Choroid plexus epithelial cell (primary cell): ENCODE measurements at regions not wholly inside any gene's neighbourhood (a gene's known extent, or its start where the extent isn't known, plus 50 kb on each side); places are given as distances from the start of the nearest gene placed in this dataset.

ENCODE experiments used
- DNase-seq: peaks from one replicate; pipeline ENCODE4 v3.0.0-alpha.2; 2010; ENCODE audit warnings: low read depth
- H3K4me3 ChIP-seq: 2 replicates; pipeline ENCODE4 v1.5.1; 2011; ENCODE audit warnings: low read depth, mild to moderate bottlenecking, control low read depth, low read length, moderate library complexity
- TF ChIP-seq, protein P1 (sequence below): conservative IDR thresholded peaks from 2 replicates; pipeline ENCODE4 v1.5.1; 2011; ENCODE audit warnings: low read depth, mild to moderate bottlenecking, control low read depth, inconsistent platforms, low read length, moderate library complexity

DNA sequence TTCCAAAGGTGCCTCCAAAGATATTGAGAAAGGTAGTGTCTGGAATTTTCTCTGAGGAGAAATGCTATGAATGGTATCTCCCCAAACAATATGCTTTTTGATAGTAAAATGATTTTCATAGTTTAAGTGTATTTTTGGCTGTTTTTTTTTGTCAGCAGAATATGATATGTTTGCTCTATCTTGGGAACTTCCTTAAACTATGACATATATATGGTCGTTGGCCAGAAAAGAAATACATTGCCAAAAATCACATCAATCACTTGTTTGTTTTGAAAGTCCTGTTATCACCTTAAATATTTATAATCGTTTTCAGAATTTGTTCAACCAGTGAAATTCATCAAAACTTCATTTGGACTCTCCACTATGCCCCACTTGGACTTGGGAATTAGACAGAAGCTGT lies 816.9 kb downstream of the CDH11 start:
- DNase-seq: no peak
- TF ChIP-seq, protein P1, sequence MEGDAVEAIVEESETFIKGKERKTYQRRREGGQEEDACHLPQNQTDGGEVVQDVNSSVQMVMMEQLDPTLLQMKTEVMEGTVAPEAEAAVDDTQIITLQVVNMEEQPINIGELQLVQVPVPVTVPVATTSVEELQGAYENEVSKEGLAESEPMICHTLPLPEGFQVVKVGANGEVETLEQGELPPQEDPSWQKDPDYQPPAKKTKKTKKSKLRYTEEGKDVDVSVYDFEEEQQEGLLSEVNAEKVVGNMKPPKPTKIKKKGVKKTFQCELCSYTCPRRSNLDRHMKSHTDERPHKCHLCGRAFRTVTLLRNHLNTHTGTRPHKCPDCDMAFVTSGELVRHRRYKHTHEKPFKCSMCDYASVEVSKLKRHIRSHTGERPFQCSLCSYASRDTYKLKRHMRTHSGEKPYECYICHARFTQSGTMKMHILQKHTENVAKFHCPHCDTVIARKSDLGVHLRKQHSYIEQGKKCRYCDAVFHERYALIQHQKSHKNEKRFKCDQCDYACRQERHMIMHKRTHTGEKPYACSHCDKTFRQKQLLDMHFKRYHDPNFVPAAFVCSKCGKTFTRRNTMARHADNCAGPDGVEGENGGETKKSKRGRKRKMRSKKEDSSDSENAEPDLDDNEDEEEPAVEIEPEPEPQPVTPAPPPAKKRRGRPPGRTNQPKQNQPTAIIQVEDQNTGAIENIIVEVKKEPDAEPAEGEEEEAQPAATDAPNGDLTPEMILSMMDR: no peak
- H3K4me3 ChIP-seq: no peak overlapping the region

- DNase-seq: no peak
- TF ChIP-seq, protein P1: no peak
- H3K4me3 ChIP-seq: no peak overlapping the region
Observed at GRCh38 chr16:64304396-64304795, 817.5 kb downstream of the CDH11 start.

GRCh38 chr16:64297863-64298600 lies 823.8 kb downstream of the CDH11 start:
- TF ChIP-seq, protein P1: no peak
- H3K4me3 ChIP-seq: no peak overlapping the region
- no peak for DNase-seq

- no peak overlapping the region for H3K4me3 ChIP-seq
- TF ChIP-seq, protein P1: no peak
- no peak for DNase-seq
Observed at GRCh38 chr16:64295466-64295865, 826.4 kb downstream of the CDH11 start.

- TF ChIP-seq, protein P1: no peak
- H3K4me3 ChIP-seq: no peak overlapping the region
- no peak for DNase-seq
Observed at GRCh38 chr16:64292953-64293352, 828.9 kb downstream of the CDH11 start.

DNA sequence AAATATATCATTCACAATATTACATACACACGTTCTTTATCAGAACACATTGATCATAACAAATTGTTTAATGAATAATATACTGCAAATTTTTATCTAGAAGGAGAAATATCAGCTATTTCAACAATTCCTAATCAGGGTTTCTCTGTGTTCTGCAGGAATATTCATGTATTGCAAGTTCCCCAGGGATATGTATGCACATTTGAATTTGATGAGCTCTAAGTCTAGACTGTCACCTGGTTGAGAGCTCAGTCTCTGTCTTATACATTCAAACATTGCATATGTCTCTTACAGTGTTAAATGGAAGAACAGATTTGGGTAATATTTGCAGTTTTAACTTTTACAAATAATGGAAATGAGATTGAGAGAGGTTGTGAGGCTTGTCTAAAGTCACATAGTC lies 829.7 kb downstream of the CDH11 start:
- no peak overlapping the region for H3K4me3 ChIP-seq
- DNase-seq: no peak
- TF ChIP-seq, protein P1: no peak

DNA sequence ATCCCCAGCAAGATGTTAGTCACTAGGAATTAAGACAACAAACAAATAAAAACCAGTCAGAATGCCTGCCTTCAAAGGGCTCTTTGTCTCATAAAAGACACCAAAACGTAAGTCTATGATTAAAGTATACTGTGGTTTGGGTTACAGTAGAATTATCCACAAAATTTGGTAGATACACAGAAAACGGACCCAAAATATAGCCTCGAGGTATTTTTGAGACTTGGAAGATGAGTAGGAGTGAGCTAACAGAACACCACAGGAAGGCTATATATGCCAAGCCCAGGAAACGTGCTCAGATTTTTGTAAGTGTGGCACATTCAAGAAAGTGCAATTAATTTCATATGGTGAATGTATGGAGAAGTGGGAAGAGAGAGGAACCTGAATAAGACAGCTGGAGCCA lies 831.4 kb downstream of the CDH11 start:
- TF ChIP-seq, protein P1: no peak
- no peak overlapping the region for H3K4me3 ChIP-seq
- DNase-seq: no peak
